SW 1271 (cell line): ENCODE measurements at regions not wholly inside any gene's neighbourhood (a gene's known extent, or its start where the extent isn't known, plus 50 kb on each side); places are given as distances from the start of the nearest gene placed in this dataset.

Experiments
- DNase-seq, 2 experiments: peaks; one replicate each; lab custom pipeline; 2025; lab: John Stamatoyannopoulos, UW

- DNase-seq: no peak
Observed at GRCh38 chr20:60430516-60431001, 472.3 kb downstream of the CDH26 start.

- no peak for DNase-seq
Observed at GRCh38 chr20:60431349-60431748, 473.1 kb downstream of the CDH26 start.

- no peak for DNase-seq
Observed at GRCh38 chr20:60437418-60437817, 479.2 kb downstream of the CDH26 start.

GRCh38 chr20:60446267-60447111 is 488.3 kb downstream of the CDH26 start:
- DNase-seq: no peak

GRCh38 chr20:60447703-60448102 is 489.5 kb downstream of the CDH26 start:
- DNase-seq: no peak

- no peak for DNase-seq
Observed at GRCh38 chr20:60453388-60454246, 495.4 kb downstream of the CDH26 start.

- no peak for DNase-seq
Observed at GRCh38 chr20:60454491-60454890, 496.3 kb downstream of the CDH26 start.

- DNase-seq: no peak
Observed at GRCh38 chr20:60455272-60455671, 497.0 kb downstream of the CDH26 start.

GRCh38 chr20:60459212-60459611 is 501.0 kb downstream of the CDH26 start:
- no peak for DNase-seq

GRCh38 chr20:60461993-60462392 is 503.8 kb downstream of the CDH26 start:
- DNase-seq: no peak

GRCh38 chr20:60463798-60464197 is 505.6 kb downstream of the CDH26 start:
- no peak for DNase-seq

- no peak for DNase-seq
Observed at GRCh38 chr20:60465439-60465838, 507.2 kb downstream of the CDH26 start.

GRCh38 chr20:60465993-60466686 is 507.9 kb downstream of the CDH26 start:
- DNase-seq: no peak

- no peak for DNase-seq
Observed at GRCh38 chr20:60466687-60467022, 508.4 kb downstream of the CDH26 start.

- no peak for DNase-seq
Observed at GRCh38 chr20:60467078-60467477, 508.9 kb downstream of the CDH26 start.

- DNase-seq: no peak
Observed at GRCh38 chr20:60467771-60468170, 509.5 kb downstream of the CDH26 start.

GRCh38 chr20:60469829-60470228 is 511.6 kb downstream of the CDH26 start:
- no peak for DNase-seq

GRCh38 chr20:60470366-60470765 is 512.1 kb downstream of the CDH26 start:
- no peak for DNase-seq

- DNase-seq: no peak
Observed at GRCh38 chr20:60473211-60473610, 515.0 kb downstream of the CDH26 start.

GRCh38 chr20:60474385-60474910 is 516.2 kb downstream of the CDH26 start:
- no peak for DNase-seq

GRCh38 chr20:60476045-60476444 is 517.8 kb downstream of the CDH26 start:
- DNase-seq: no peak

GRCh38 chr20:60477958-60478357 is 519.7 kb downstream of the CDH26 start:
- no peak for DNase-seq
